HG02885 (cell line): ENCODE measurements at regions not wholly inside any gene's neighbourhood (a gene's known extent, or its start where the extent isn't known, plus 50 kb on each side); places are given as distances from the start of the nearest gene placed in this dataset.

ENCODE experiments used
- ATAC-seq: cut with Tn5 transposase; IDR thresholded peaks from one replicate; pipeline ENCODE4 v1.9.1; 2021; ENCODE audit warnings: mild to moderate bottlenecking; ENCODE audit not compliant: unreplicated experiment, poor library complexity

GRCh38 chr10:131424836-131425491 lies 113.4 kb upstream of the TCERG1L start:
- ATAC-seq, result no peak

DNA sequence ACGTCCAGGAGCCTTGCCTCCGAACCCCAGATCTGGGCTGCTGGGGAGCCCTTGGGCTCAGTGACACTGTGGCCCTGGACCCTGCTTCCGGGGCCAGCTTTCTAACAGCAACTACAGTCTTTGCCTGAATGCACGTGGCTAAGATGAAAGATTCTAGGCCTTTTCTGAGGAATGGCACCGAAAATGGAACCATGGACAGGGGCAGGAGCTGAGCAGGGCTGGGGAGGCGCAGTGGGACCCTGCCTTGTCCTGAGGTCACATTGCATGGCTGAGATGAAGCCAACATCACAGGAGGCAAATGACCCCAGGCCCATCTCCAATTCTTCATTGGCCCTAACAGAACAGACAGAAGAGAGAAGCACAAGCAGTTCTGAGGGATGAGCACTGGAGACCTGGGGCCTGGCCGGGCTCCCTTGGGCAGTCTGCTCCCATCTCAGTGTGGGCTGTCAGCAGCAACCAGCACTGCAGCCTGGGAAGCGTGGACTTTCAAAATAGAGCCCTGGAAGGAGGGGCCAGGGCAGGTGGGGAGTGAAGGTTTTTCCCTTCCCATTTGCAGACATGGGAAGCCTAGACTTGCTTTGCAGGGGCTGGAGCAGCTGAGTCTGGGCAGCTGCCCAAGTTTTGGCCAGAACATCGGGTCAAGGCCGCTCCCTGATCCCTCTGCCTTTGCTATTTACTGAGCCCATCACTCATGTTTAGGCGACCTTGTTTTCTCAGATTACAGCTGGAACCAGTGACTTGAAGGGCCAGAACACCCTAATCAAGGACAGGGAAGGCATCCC lies 114.4 kb upstream of the TCERG1L start:
- no peak for ATAC-seq

- no peak for ATAC-seq
Observed at GRCh38 chr10:131426534-131426898, 115.0 kb upstream of the TCERG1L start.

DNA sequence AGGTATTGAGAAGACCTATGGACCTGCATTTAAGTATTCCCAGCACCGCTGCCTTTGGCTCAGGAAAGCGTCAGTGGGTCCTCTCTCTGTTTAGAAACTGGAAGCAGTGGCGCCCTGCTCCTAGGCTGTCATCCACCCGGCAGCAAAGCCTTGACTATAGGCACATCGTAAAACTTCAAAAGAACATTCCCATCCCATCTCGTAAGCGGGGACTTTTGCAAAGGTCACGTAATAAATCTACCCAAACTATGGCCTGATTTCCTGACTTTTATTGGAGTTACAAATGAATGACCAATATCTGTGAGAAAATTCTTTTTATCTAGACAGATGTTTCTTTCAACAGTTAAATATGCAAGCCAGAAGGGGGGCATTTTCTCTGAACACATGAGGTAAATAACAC lies 115.8 kb upstream of the TCERG1L start:
- ATAC-seq, result no peak

GRCh38 chr10:131427901-131428300 lies 116.4 kb upstream of the TCERG1L start:
- ATAC-seq, result no peak

DNA sequence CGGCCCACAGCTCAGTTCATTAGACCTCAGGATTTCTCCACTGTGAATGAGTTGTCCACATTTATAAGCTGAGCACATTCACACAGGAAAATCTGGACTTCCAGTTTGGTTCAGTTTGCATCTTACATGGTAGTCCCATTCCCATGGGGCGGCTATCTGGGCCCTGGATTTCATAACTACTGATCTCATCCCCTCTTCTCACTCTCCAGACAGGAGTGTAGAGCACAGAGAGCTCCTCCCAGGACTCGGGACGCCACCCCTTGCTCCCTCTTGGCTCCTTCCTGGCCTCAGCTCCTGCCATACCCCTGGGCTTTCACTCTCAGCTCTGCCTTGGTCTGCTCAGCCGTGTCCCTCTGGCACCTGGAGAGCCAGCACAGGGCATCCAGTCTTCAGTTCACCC lies 117.6 kb upstream of the TCERG1L start:
- ATAC-seq, result no peak

DNA sequence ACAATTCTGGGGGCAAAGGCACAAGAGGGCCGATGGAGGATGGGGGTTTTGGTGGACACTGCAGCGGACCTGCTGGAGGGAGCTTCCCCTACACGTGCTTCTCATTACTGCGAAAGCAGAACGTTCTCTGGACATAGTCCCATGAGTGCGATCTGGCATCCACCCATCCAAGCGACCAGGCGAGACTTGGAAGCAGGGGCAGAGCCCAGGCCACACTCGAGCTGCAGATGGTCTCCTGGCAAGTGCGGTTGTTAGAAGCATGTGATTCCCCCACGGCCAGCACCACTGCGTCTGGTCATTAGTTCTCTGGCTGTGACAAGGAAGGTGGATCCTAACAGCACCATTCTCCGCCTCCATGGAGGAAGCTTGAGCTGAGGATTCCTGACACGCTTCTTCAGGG lies 118.4 kb upstream of the TCERG1L start:
- ATAC-seq, result no peak

DNA sequence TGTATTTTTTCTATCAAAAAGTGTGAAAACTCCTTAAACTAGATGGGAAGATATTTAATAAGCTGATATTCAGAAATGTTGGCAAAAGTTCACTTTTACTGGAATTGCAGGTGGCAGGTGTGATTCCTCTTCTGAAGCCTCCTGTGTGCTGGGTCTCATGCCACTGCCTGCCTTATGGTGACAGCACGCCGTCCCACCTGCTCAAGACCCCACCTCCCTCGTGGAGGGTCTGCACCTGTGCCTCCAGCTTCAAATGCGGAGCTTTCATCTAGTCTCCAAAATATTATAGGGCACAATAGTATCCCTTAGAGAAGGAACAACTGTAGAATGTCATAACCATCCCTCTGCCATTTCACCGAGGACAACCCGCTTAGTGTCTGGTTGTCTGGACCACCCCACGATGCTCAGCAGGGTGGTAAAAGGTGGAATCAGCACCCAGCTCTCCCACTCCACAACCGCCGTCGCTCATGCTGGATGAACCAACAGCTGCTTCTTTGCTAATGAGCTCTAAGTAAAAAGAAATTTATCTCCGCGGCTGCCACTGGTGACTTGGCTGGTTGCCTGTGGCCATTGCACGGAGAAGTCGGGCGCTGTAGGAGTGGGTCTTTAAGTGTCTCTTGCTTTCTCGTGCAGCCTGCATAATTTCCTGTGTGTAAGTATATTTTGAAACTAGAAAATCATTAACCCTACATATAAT lies 119.3 kb upstream of the TCERG1L start:
- no peak for ATAC-seq

DNA sequence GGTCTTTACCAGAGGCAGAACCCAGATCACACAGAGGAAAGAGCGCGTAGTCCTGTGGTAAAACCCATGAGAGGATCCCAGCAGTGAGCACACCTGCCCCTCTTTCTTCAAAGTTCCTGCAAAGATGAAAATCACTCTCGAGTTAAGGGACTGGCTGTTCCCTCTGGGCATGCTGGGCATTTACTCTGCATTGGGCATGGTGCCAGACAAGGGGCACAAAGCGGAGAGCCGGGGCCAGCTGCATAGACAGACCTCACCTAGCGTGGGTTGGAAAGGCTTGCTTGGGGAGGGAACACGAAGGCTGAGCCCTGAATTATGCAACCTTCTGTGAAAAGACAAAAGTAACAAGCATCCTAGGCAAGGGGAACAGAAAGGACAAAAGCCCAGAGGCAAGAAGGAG lies 120.0 kb upstream of the TCERG1L start:
- ATAC-seq, result no peak

DNA sequence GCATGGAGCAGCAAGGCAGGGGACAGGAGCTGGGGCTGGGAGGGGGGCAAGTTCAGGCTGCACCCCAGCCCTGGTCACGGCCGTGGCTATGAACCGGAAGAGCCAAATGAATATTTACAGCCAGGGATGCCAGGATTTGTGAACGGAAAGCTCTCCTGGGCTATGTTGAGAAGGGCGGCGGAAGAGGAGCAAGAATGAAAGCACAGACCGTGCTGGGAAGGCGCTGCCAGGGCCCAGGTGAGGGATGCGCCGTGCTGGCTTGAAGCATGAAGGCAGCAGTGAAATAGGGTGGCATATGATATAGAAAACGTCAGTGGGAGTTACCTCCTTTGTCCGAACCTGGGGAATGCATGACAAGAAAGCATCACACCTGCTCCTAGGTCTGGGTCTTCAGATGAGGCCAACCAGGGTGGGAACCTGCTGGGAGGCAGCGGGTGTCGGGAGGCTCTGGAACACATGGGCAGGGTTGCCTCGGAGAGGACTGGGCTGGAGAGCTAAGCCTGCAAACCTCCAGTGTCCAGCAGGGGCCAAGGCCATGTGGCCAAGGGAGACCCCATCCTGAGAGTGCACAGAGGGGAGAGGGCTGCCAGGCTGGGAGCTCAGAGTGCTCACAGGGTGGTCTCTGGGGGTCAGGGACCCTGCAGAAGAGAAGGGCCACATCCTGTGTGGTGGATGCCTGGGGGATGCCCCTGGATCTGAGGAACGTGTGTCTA lies 120.6 kb upstream of the TCERG1L start:
- ATAC-seq, result no peak

GRCh38 chr10:131433568-131433967 lies 122.0 kb upstream of the TCERG1L start:
- no peak for ATAC-seq

DNA sequence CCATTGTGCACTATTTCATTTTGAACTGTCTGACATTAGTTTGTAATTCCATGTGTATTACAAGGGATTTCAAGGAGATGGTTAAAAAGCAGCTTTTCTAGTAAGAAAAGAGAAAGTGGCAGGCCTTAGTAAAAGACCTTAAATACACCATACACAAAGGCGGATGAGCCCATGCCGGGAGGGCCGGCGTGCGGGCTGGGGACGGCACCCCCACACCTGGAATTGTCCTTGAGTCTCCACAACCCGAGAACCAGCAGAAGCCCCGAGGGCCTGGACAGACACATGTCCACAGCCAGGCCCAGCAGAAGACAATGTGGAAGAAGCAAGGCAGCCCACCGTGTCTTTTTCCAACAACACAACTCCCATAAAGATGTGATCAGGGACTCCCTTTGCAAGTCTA lies 123.7 kb upstream of the TCERG1L start:
- ATAC-seq, result no peak

GRCh38 chr10:131435760-131436457 lies 124.4 kb upstream of the TCERG1L start:
- ATAC-seq, result no peak

GRCh38 chr10:131436458-131436857 lies 124.9 kb upstream of the TCERG1L start:
- no peak for ATAC-seq

- ATAC-seq, result no peak
Observed at GRCh38 chr10:131437556-131438475, 126.3 kb upstream of the TCERG1L start.

DNA sequence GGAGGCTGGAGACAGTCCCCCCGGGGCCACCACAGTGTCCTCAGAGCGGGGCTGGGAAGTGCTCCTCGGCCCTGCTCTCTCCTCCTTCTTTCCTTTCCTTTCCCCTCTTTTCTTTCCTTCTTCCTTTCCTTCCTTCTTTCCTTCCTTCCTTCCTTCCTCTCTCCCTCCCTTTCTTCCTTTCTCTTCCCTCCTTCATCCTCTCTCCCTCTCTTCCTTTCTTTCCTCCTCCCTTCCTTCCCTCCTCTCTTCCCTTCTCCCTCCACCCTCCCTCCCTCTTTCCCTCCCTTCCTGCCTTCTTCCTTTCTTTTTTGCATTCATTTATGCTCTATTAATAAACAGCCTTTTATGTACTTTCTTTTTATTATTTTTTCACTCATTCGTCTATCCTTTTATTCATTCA lies 127.1 kb upstream of the TCERG1L start:
- no peak for ATAC-seq

- ATAC-seq, result no peak
Observed at GRCh38 chr10:131439705-131440104, 128.2 kb upstream of the TCERG1L start.

- no peak for ATAC-seq
Observed at GRCh38 chr10:131440405-131441360, 129.2 kb upstream of the TCERG1L start.
